ENCODE measurements at regions not wholly inside any gene's neighbourhood (a gene's known extent, or its start where the extent isn't known, plus 50 kb on each side); places are given as distances from the start of the nearest gene placed in this dataset.

DNA sequence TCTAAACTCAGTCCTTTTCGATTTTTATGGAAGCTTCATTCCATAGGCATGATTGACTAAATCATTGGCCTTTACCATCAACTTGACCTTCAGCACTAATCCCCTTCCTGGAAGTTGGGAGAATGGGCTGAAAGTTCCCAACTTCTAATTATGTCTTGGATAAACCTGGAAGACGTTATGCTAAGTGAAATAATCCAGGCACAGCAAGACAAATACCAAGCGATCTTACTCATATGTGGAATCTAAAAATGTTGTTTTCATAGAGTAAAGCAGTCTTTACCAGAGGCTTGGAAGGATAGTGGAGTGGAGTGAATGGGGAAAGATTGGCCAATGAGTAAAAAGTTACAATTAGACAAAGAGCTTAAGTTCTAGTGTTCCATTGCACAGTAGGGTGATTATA is 1453.2 kb downstream of the PLA2G4A start:
- DNase-seq (ENCODE audit: low read depth, low spot score) = no peak
- in situ Hi-C loops (cut with HindIII; ENCODE audit: low pct_unique_long_range_greater_than_20kb, low sequenced_read_pairs) = no loop called here

DNA sequence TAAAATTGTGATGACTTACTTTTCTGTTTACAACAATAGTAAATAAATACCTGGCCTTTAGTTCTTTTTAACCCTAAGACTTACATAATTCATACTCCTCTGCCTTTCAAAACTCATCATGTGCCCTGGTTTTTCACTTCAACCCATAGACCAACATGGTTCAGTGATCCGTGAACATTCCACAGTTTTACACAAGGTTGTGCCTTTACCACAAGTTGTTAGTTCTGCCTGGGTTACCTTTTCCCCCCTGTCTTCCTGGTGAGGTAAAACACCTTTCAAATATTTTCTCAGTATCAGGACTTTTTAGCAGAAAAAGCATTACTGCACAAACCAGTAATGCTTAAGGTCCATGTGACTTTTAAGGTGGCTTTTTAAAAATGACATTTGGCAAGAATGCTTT is 1466.4 kb downstream of the PLA2G4A start:
- DNase-seq (ENCODE audit: low read depth, low spot score) = no peak
- in situ Hi-C loops (cut with HindIII; ENCODE audit: low pct_unique_long_range_greater_than_20kb, low sequenced_read_pairs) = no loop called here

DNA sequence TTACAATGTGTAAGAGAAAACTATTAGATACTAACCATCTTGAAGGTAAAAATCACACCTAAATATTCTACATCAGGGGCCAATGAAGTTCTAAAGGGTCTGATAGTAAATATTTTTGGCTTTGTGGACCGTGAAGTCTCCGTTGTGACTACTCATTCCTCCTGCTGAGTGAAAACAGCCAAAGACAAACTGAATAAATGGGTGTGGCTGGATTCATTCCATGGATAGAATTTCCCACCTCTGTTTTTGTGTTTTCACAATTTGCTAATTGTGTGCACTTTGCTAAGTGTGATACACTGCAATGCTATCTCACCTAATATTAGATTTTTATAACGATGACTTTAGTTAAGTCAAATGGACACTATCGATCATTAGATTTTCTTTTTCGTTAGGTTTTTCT is 1474.0 kb downstream of the PLA2G4A start:
- DNase-seq (ENCODE audit: low read depth, low spot score) = no peak
- in situ Hi-C loops (cut with HindIII; ENCODE audit: low pct_unique_long_range_greater_than_20kb, low sequenced_read_pairs) = no loop called here

- in situ Hi-C loops (cut with HindIII; ENCODE audit: low pct_unique_long_range_greater_than_20kb, low sequenced_read_pairs) = no loop called here
- no peak for DNase-seq (ENCODE audit: low read depth, low spot score)
Measured at GRCh38 chr1:188314557-188315137, 1485.9 kb downstream of the PLA2G4A start.

- in situ Hi-C loops (cut with HindIII; ENCODE audit: low pct_unique_long_range_greater_than_20kb, low sequenced_read_pairs) = no loop called here
- no peak for DNase-seq (ENCODE audit: low read depth, low spot score)
Measured at GRCh38 chr1:188317894-188318293, 1489.1 kb downstream of the PLA2G4A start.

- in situ Hi-C loops (cut with HindIII; ENCODE audit: low pct_unique_long_range_greater_than_20kb, low sequenced_read_pairs) = no loop called here
- no peak for DNase-seq (ENCODE audit: low read depth, low spot score)
Measured at GRCh38 chr1:188325211-188325610, 1496.5 kb downstream of the PLA2G4A start.

DNA sequence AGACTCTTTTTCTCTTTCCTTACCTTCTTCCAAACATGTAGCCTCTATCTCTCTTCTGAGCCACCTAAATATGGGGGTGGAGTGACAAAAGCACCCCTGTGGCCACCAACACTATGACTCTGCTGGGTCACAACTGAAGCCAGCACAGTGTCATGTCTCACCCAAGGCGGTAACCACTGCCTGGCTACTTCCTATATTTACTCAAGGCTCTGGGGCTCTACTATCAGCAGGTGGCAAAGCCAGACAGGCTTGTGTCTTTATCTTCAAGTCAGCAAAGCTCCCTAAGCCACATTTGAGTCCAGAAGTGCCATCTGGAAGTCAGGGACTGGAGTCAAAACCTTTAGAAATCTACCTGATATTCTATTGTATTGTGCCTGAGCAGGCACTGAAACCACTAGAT is 1515.2 kb downstream of the PLA2G4A start:
- in situ Hi-C loops (cut with HindIII; ENCODE audit: low pct_unique_long_range_greater_than_20kb, low sequenced_read_pairs) = no loop called here
- no peak for DNase-seq (ENCODE audit: low read depth, low spot score)

- in situ Hi-C loops (cut with HindIII; ENCODE audit: low pct_unique_long_range_greater_than_20kb, low sequenced_read_pairs) = no loop called here
Measured at GRCh38 chr1:188350104-188350503, 1521.4 kb downstream of the PLA2G4A start.

DNA sequence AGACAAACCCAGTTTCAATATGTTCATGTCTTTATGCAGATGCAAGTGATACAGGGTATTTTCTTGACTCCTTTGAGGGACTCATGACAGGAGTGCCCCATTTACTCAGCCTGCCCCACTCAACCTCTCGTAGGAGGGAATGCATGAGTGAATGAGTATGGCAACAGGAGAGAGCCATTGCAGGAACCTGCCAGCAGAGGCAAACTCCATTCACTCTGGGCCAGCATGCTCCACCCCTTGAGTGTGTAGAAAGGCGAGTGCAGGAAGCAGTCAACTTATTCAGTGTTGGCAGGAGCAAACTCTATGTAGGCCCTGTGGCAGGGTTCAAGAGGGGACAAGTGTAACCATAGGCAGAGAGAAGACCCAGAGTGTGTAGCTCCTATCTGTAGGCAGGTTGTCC is 1526.3 kb downstream of the PLA2G4A start:
- in situ Hi-C loops (cut with HindIII; ENCODE audit: low pct_unique_long_range_greater_than_20kb, low sequenced_read_pairs) = no loop called here
- peak; percentile 9 for DNase-seq (ENCODE audit: low read depth, low spot score)

More at GRCh38 chr1:188350104-188350503, 1521.4 kb downstream of the PLA2G4A start:
- DNase-seq (ENCODE audit: low read depth, low spot score) = no peak

GRCh38 chr1:188355847-188356246 is 1527.1 kb downstream of the PLA2G4A start:
- DNase-seq (ENCODE audit: low read depth, low spot score) = no peak
- in situ Hi-C loops (cut with HindIII; ENCODE audit: low pct_unique_long_range_greater_than_20kb, low sequenced_read_pairs) = no loop called here

DNA sequence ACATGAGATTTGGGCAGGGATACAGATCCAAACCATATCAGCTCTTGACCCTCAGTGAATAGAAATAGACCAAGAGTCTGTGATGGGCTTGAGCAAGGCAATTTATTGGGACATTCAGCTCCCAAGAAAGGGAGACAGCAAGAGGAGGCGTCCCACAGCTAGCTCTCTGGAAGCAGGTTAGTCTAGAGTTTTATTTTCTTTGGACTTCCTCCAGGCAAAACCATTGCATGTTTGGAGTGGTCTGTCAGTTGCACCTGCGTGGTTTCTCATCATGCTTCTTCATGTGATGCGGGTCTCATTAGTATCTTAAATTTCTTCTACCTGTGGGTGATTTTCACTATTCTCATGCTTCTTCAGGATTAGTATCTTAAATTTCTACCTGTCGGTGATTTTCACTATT is 1530.6 kb downstream of the PLA2G4A start:
- in situ Hi-C loops (cut with HindIII; ENCODE audit: low pct_unique_long_range_greater_than_20kb, low sequenced_read_pairs) = no loop called here
- DNase-seq (ENCODE audit: low read depth, low spot score) = no peak

- DNase-seq (ENCODE audit: low read depth, low spot score) = peak; percentile 9
Measured at GRCh38 chr1:188363943-188364342, 1535.2 kb downstream of the PLA2G4A start.

DNA sequence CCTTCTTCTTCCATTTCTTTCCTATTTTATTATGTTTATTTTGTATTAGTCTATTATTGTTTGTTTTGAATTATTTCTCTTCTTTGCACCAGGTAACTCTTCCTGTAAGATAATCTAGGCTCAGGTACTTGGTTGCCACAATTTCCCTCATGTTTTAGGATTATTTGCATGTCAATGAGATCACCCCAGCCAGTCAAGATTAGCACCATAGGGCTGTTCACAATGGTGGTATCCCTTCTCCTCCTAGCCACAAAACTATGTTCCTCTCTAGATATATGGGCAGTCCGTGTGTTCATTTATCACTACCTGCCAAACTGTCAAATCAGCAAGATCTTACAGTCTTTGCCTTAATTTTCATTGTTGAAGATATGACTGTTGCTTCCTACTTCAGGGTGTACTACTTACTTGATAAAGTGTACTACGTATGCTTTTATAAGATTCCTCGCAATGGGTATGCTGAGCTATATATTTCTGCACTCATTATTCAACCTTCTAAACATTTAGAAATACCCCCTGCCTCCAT is 1536.2 kb downstream of the PLA2G4A start:
- in situ Hi-C loops (cut with HindIII; ENCODE audit: low pct_unique_long_range_greater_than_20kb, low sequenced_read_pairs) = no loop called here
- DNase-seq (ENCODE audit: low read depth, low spot score) = no peak

More at GRCh38 chr1:188363943-188364342, 1535.2 kb downstream of the PLA2G4A start:
- in situ Hi-C loops (cut with HindIII; ENCODE audit: low pct_unique_long_range_greater_than_20kb, low sequenced_read_pairs) = no loop called here

GRCh38 chr1:188365874-188366273 is 1537.1 kb downstream of the PLA2G4A start:
- in situ Hi-C loops (cut with HindIII; ENCODE audit: low pct_unique_long_range_greater_than_20kb, low sequenced_read_pairs) = no loop called here

DNA sequence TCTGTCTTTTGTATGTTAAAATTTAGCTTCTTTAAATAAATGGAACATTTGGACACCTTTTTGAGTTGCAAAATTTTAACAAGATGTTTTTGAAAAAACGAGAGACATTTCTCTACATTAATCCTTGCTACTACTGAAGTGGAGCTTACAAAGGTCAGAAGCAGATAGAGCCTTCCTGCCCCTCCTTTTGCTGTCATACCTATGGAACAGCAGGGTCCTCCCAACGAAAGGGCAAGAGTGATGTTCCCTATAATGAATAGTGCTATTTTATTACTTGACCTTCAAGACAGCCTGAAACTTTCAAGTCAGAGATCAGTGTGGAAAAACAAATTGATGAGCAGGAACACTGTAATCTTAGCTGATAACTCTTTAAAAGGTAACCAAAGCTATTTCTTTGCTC is 1538.9 kb downstream of the PLA2G4A start:
- in situ Hi-C loops (cut with HindIII; ENCODE audit: low pct_unique_long_range_greater_than_20kb, low sequenced_read_pairs) = no loop called here
- peak; percentile 88 for DNase-seq (ENCODE audit: low read depth, low spot score)

More at GRCh38 chr1:188365874-188366273, 1537.1 kb downstream of the PLA2G4A start:
- peak; percentile 48 for DNase-seq (ENCODE audit: low read depth, low spot score)

DNA sequence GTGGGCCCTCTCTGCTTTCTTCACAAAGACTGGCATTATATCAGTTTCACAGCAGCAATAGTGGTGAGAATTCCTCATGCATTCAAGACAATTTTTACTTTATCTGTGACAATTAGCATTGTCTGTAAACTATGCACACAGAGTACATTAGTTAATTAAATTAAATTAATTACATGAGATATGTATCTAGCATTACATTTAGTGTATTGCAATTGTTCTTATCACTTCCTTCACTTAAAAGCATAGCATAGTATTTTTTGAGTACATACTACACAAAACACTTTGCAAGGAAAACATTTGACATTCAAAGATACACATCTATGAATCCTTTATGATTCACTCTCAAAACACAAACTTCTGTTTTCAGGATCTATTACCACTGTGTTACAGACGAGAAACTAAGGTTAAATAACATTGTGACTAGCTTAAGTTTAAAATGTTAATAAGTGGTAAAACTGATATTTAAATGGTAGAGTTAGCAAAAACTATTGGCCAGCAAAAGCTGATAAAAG is 1542.6 kb downstream of the PLA2G4A start:
- DNase-seq (ENCODE audit: low read depth, low spot score) = peak; percentile 22
- in situ Hi-C loops (cut with HindIII; ENCODE audit: low pct_unique_long_range_greater_than_20kb, low sequenced_read_pairs) = no loop called here

DNA sequence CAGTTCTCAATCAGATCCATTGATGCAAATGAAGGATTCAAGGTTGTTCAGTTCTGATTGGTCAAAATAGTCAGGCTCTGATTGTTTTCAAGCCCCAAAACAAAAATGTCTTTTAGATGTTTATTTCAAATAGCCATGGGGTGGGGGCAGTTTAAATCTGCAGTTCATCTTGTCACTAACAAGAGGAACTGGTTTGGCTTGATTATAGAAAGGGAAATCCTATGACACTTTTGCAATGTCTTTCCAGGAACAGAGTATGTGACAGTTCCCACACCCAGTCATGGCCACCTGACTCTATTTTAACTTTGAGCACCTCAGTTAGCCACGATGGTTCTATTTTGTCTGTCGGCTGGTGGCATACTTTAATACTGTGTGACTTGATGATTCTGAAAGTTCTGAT is 1544.1 kb downstream of the PLA2G4A start:
- DNase-seq (ENCODE audit: low read depth, low spot score) = no peak
- in situ Hi-C loops (cut with HindIII; ENCODE audit: low pct_unique_long_range_greater_than_20kb, low sequenced_read_pairs) = no loop called here

- DNase-seq (ENCODE audit: low read depth, low spot score) = no peak
- in situ Hi-C loops (cut with HindIII; ENCODE audit: low pct_unique_long_range_greater_than_20kb, low sequenced_read_pairs) = no loop called here
Measured at GRCh38 chr1:188382851-188383250, 1554.1 kb downstream of the PLA2G4A start.

- peak; percentile 87 for DNase-seq (ENCODE audit: low read depth, low spot score)
- in situ Hi-C loops (cut with HindIII; ENCODE audit: low pct_unique_long_range_greater_than_20kb, low sequenced_read_pairs) = no loop called here
Measured at GRCh38 chr1:188386161-188386560, 1557.4 kb downstream of the PLA2G4A start.

All from SK-MEL-5 (cell line).